ENCODE measurements at regions not wholly inside any gene's neighbourhood (a gene's known extent, or its start where the extent isn't known, plus 50 kb on each side); places are given as distances from the start of the nearest gene placed in this dataset.
"Not testable (repeated sequence)": the region's sequence is repeated elsewhere in the genome, so short reads cannot be mapped to it uniquely, and the experiment has no call there.

- not testable (repeated sequence) for TF ChIP-seq POLR2AphosphoS5, POLR2A (IDR thresholded peaks at IDR 0.05)
- TF ChIP-seq, protein P1, sequence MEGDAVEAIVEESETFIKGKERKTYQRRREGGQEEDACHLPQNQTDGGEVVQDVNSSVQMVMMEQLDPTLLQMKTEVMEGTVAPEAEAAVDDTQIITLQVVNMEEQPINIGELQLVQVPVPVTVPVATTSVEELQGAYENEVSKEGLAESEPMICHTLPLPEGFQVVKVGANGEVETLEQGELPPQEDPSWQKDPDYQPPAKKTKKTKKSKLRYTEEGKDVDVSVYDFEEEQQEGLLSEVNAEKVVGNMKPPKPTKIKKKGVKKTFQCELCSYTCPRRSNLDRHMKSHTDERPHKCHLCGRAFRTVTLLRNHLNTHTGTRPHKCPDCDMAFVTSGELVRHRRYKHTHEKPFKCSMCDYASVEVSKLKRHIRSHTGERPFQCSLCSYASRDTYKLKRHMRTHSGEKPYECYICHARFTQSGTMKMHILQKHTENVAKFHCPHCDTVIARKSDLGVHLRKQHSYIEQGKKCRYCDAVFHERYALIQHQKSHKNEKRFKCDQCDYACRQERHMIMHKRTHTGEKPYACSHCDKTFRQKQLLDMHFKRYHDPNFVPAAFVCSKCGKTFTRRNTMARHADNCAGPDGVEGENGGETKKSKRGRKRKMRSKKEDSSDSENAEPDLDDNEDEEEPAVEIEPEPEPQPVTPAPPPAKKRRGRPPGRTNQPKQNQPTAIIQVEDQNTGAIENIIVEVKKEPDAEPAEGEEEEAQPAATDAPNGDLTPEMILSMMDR (IDR thresholded peaks at IDR 0.05): not testable (repeated sequence)
These were observed 113.6 kb downstream of the OR4C45 start for GRCh38 chr11:50146308-50146707.
